Ishikawa (cell line): ENCODE measurements at regions not wholly inside any gene's neighbourhood (a gene's known extent, or its start where the extent isn't known, plus 50 kb on each side); places are given as distances from the start of the nearest gene placed in this dataset.

ENCODE experiments used
- CEBPB ChIP-seq: IDR thresholded peaks from 2 replicates; pipeline ENCODE4 v1.6.1; 2012
- CREB1 ChIP-seq: IDR thresholded peaks from 2 replicates; pipeline ENCODE4 v1.6.1; 2012; ENCODE audit warnings: low read depth
- EGR1 ChIP-seq: IDR thresholded peaks from 2 replicates; pipeline ENCODE4 v1.6.1; 2012
- FOXM1 ChIP-seq: IDR thresholded peaks from 2 replicates; pipeline ENCODE4 v1.6.1; 2012; ENCODE audit warnings: low read depth, borderline replicate concordance
- MAX ChIP-seq: IDR thresholded peaks from 2 replicates; pipeline ENCODE4 v1.6.1; 2012
- RAD21 ChIP-seq: IDR thresholded peaks from 2 replicates; pipeline ENCODE4 v1.6.1; 2012; ENCODE audit warnings: low read depth
- TAF1 ChIP-seq: IDR thresholded peaks from 2 replicates; pipeline ENCODE4 v1.6.1; 2012; ENCODE audit warnings: low read depth, mild to moderate bottlenecking
- TCF12 ChIP-seq: IDR thresholded peaks from 2 replicates; pipeline ENCODE4 v1.6.1; 2012; ENCODE audit warnings: low read depth
- YY1 ChIP-seq: IDR thresholded peaks from 2 replicates; pipeline ENCODE4 v1.6.1; 2012; ENCODE audit warnings: low read depth
- ZBTB7A ChIP-seq: IDR thresholded peaks from 2 replicates; pipeline ENCODE4 v1.6.1; 2012; ENCODE audit warnings: low read depth
- TF ChIP-seq, protein P1 (sequence below): IDR thresholded peaks from 2 replicates; pipeline ENCODE4 v1.6.1; 2012; ENCODE audit warnings: low read depth, mild to moderate bottlenecking
- TF ChIP-seq, protein P2 (sequence below): IDR thresholded peaks from 2 replicates; pipeline ENCODE4 v1.6.1; 2012

- TF ChIP-seq YY1 (no peak), RAD21 (no peak), TCF12 (no peak), TAF1 (no peak), FOXM1 (no peak), CEBPB (no peak), ZBTB7A (no peak), EGR1 (no peak), CREB1 (no peak), MAX (no peak)
- TF ChIP-seq, protein P1, sequence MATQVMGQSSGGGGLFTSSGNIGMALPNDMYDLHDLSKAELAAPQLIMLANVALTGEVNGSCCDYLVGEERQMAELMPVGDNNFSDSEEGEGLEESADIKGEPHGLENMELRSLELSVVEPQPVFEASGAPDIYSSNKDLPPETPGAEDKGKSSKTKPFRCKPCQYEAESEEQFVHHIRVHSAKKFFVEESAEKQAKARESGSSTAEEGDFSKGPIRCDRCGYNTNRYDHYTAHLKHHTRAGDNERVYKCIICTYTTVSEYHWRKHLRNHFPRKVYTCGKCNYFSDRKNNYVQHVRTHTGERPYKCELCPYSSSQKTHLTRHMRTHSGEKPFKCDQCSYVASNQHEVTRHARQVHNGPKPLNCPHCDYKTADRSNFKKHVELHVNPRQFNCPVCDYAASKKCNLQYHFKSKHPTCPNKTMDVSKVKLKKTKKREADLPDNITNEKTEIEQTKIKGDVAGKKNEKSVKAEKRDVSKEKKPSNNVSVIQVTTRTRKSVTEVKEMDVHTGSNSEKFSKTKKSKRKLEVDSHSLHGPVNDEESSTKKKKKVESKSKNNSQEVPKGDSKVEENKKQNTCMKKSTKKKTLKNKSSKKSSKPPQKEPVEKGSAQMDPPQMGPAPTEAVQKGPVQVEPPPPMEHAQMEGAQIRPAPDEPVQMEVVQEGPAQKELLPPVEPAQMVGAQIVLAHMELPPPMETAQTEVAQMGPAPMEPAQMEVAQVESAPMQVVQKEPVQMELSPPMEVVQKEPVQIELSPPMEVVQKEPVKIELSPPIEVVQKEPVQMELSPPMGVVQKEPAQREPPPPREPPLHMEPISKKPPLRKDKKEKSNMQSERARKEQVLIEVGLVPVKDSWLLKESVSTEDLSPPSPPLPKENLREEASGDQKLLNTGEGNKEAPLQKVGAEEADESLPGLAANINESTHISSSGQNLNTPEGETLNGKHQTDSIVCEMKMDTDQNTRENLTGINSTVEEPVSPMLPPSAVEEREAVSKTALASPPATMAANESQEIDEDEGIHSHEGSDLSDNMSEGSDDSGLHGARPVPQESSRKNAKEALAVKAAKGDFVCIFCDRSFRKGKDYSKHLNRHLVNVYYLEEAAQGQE = no peak
- TF ChIP-seq, protein P2, sequence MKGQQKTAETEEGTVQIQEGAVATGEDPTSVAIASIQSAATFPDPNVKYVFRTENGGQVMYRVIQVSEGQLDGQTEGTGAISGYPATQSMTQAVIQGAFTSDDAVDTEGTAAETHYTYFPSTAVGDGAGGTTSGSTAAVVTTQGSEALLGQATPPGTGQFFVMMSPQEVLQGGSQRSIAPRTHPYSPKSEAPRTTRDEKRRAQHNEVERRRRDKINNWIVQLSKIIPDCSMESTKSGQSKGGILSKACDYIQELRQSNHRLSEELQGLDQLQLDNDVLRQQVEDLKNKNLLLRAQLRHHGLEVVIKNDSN = no peak
These were observed 215.1 kb upstream of the SPRY2 start for GRCh38 chr13:80555796-80556678.
